ENCODE measurements at regions not wholly inside any gene's neighbourhood (a gene's known extent, or its start where the extent isn't known, plus 50 kb on each side); places are given as distances from the start of the nearest gene placed in this dataset.

GRCh38 chr1:209406168-209406567 is 177.3 kb upstream of the CAMK1G start:
- DNase-seq (ENCODE audit: low read depth in 3 of 3, low spot score in 1 of 3): no peak

DNA sequence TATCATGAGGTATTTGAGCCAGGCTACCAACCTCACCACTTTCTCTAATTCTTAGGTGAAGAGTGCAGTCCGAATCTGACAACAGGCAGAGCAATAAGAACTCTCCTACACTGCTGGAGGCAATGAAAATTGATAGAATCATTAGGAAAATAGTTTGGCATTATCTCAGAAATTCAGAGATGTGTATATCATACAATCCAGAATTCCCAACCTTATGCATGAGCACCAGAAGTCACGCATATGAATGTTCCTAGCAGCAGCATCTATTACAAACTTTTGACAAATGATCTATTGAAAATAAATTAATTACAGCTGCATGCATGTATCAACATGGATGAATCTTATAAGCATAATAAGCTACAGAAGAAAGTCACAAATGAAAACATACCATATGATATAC is 176.9 kb upstream of the CAMK1G start:
- DNase-seq (ENCODE audit: low read depth in 3 of 3, low spot score in 1 of 3): no peak

DNA sequence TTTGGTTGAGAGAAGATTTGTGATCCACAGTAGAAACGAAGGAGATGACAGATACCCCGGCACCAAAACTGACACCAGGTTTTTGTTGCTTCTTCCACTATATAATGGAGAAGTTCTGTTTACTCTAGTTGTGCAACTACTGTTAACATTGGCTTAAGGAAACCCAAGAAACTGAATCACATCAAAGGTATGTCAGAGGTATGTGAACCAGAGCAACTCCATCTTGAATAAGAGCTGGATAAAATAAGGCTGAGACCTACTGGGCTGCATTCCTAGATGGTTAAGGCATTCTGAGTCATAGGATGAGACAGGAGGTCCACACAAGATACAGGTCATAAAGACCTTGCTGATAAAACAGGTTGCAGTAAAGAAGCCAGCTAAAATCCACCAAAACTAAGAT is 173.7 kb upstream of the CAMK1G start:
- no peak for DNase-seq (ENCODE audit: low read depth in 3 of 3, low spot score in 1 of 3)

- DNase-seq (ENCODE audit: low read depth in 3 of 3, low spot score in 1 of 3): no peak
Measured at GRCh38 chr1:209411491-209411929, 172.0 kb upstream of the CAMK1G start.

GRCh38 chr1:209412036-209412435 is 171.5 kb upstream of the CAMK1G start:
- DNase-seq (ENCODE audit: low read depth in 3 of 3, low spot score in 1 of 3): no peak

GRCh38 chr1:209412566-209412965 is 170.9 kb upstream of the CAMK1G start:
- no peak for DNase-seq (ENCODE audit: low read depth in 3 of 3, low spot score in 1 of 3)

- no peak for DNase-seq (ENCODE audit: low read depth in 3 of 3, low spot score in 1 of 3)
Measured at GRCh38 chr1:209413062-209413461, 170.5 kb upstream of the CAMK1G start.

DNA sequence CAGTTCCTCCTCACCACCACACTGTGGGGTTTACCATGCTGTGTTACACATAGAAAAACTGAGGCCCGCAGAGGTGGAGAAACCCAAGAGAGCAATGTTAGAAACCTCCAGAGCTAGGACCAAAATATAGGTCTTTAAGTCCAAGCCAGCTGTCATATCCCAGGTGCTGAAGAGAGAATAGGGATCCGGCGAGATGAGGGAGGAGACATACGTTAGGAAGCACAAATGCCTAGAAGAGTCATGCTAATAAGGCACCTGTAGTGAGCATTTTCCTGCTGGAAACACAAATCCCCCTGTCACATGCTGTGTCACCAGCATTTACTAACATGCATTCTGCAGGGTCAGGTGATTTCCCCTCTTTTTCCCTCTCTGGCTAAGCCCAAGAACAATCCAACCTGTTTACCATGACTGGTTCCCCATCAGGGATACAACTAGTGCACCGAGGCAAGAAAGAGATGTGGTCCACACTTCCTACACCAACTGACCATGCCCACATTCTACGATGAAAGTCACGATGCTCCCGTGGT is 168.6 kb upstream of the CAMK1G start:
- no peak for DNase-seq (ENCODE audit: low read depth in 3 of 3, low spot score in 1 of 3)

DNA sequence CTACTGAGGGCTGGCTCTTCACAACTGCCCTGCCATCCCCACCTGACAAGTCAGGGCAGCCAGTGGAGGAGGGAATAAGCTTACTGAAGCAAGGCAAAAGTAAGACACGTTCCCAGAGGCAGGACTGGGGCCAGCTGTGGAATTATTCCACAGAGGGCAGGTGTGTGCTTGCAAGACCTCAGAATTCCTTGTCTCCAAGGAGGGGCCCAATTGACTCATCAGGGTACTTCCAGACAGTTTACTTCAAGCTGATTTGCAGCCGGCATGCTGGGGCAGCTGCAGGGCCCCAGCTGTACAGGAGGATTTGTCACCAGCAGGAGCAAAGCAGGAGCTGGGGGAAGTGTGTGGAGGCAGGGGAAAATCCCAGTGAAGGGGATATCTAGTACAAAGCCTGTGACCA is 167.5 kb upstream of the CAMK1G start:
- no peak for DNase-seq (ENCODE audit: low read depth in 3 of 3, low spot score in 1 of 3)

GRCh38 chr1:209416716-209417115 is 166.8 kb upstream of the CAMK1G start:
- DNase-seq (ENCODE audit: low read depth in 3 of 3, low spot score in 1 of 3): no peak

GRCh38 chr1:209417761-209418160 is 165.8 kb upstream of the CAMK1G start:
- DNase-seq (ENCODE audit: low read depth in 3 of 3, low spot score in 1 of 3): no peak

- no peak for DNase-seq (ENCODE audit: low read depth in 3 of 3, low spot score in 1 of 3)
Measured at GRCh38 chr1:209420276-209420675, 163.2 kb upstream of the CAMK1G start.

DNA sequence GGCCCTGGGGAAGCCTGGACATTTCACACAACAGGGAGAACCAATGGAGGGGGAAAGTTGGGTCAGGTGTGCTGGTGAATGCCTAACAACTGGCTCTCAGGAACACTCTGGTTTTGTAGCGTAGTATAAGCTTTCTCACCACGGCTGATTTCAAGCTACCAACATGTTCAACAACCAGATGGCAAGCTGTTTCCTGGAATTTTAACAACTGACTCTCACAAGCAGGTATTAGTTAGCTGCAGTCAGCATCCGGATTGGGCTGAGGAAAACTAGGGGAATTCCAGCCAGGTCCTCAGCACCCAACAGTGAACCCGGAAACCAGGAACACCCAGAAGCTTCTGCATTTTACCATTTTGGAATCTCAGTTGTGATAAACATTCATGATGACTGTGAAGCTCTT is 162.3 kb upstream of the CAMK1G start:
- DNase-seq (ENCODE audit: low read depth in 3 of 3, low spot score in 1 of 3): no peak

- no peak for DNase-seq (ENCODE audit: low read depth in 3 of 3, low spot score in 1 of 3)
Measured at GRCh38 chr1:209421978-209422680, 161.4 kb upstream of the CAMK1G start.

DNA sequence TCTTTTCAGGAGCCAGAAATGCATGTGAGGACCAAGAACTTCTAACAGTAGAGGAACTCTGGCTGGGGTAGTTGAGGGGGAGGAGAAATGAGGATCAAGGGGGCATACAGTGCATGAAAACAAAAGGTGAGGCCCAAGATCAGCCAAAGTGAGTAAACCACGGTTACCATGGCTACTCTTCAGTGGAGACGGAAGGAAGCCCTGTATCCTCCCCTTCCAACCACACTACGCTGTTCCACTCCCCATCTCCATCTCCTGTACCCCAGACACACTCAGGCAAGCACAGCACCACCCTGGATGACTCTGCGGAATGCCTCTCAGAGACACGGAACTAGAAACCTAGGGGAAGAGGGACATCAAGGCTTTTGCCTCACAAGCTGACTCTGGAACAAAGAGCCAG is 157.6 kb upstream of the CAMK1G start:
- DNase-seq (ENCODE audit: low read depth in 3 of 3, low spot score in 1 of 3): no peak

- DNase-seq (ENCODE audit: low read depth in 3 of 3, low spot score in 1 of 3): no peak
Measured at GRCh38 chr1:209427277-209427676, 156.2 kb upstream of the CAMK1G start.

DNA sequence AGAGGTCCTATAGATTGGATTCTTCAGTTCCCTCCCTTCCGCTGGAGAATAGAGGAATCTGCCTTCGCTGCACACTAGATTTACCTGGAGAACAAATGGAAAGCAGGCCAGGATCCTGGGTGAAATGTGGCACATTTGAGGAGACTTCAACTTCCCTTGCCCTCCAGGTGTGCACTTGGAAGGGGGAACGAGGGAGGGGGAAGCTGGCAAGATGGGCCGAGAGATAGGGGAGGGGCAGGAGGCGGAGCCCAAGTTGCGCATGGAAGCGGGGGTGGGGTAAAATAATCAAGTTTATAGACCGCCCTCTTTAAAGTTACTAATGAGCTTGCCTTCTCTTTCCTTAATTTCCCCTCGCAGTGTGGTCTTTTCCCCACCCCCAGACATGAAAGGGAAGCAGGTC is 155.7 kb upstream of the CAMK1G start:
- no peak for DNase-seq (ENCODE audit: low read depth in 3 of 3, low spot score in 1 of 3)

DNA sequence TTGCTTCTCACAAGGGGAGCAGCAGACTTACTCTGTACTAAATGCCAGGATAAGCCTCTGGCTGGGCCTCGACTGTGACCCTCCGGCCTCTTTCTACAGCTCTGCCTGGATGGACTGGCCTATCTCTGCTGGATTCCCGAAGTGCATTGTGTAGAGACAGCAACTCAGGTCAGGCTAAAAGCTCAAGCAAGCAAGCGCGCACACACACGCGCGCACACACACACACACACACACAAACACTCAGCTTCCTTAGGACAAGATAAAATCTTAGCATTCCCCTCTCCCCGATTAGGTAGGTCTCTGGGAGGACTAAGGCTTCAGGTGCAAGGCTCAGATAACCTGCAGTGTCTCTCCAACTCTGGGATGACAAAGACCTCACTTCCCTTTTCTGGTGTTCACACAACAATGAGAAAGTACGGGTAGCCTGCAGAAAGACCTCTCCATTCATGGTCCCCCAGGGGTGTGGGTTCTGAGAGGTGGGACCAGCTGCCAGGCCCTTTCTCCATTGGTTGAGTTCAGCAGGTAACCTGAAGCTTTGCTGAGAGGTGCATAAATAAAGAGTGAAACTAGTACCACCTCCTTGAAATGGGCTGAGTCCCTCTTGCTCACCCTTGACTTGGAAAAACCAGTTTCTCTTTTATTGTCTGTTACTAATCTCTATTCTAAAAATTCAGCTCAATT is 155.1 kb upstream of the CAMK1G start:
- no peak for DNase-seq (ENCODE audit: low read depth in 3 of 3, low spot score in 1 of 3)

- DNase-seq (ENCODE audit: low read depth in 3 of 3, low spot score in 1 of 3): no peak
Measured at GRCh38 chr1:209429611-209430010, 153.9 kb upstream of the CAMK1G start.

DNA sequence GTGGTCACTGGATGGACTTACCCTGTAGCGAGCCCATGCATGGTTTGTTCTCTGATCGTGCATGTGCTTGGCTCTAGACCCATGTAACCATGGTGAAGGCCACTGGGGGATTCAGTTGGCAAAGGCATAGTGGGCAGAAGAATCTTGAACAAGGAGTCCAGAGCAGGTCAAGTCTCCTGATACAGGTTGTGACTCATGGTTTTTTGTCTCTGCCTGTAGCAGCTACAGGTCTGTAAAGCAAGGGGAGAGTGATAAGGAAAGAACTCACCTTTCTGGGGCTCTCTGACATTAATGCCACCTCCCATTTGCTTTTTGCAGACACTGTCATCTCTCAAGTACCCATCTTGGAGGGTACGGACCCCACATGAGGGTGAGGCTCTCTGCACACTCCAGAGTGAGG is 153.4 kb upstream of the CAMK1G start:
- no peak for DNase-seq (ENCODE audit: low read depth in 3 of 3, low spot score in 1 of 3)

DNA sequence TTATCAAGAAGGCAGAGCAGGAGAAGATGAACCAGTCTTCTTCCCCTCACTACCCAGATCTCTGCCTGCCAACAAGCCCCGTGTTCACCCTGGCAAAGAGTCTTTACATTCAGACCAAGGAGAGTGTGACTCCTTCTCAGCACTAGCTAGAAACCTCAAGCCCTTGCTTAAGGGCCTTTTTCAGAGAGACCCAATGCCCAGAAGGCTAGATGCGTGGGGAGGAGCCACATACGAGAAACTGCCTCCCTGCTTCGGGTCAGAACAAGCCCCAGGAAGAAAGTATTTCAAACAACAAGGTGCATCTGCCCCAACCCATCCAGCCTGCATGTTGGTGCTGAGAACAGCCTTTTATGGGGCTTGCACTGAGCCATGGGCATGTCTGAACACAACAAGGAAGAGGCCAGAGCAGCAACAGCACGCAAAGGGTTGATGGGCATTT is 152.7 kb upstream of the CAMK1G start:
- DNase-seq (ENCODE audit: low read depth in 3 of 3, low spot score in 1 of 3): no peak

DNA sequence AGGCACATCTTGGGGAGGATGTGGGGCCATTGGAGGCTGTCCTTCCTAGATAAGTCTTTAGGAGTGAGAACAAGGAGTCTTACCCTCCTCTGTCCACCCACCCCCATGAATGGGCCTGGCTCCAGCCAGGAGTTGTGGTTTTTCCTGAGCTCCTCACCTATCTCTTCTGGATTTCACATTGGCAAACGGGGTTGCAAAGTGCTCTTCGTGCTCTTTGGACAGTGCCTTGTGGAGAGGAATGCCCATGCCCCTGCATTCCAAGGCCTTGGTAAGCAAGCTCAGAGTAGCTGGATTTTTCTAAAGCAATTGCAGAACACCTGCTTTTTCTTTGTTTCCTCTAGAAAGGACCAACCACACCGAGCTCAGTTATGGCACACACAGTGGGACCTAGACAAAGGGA is 152.1 kb upstream of the CAMK1G start:
- DNase-seq (ENCODE audit: low read depth in 3 of 3, low spot score in 1 of 3): no peak

Data from stimulated activated CD4-positive, alpha-beta T cell treated with anti-CD3 and anti-CD28 coated beads, TNF-alpha, amount 100 ng/mL, for 1 hour (primary cell).